ENCODE measurements at regions not wholly inside any gene's neighbourhood (a gene's known extent, or its start where the extent isn't known, plus 50 kb on each side); places are given as distances from the start of the nearest gene placed in this dataset.
"Not testable (repeated sequence)": the region's sequence is repeated elsewhere in the genome, so short reads cannot be mapped to it uniquely, and the experiment has no call there.

DNA sequence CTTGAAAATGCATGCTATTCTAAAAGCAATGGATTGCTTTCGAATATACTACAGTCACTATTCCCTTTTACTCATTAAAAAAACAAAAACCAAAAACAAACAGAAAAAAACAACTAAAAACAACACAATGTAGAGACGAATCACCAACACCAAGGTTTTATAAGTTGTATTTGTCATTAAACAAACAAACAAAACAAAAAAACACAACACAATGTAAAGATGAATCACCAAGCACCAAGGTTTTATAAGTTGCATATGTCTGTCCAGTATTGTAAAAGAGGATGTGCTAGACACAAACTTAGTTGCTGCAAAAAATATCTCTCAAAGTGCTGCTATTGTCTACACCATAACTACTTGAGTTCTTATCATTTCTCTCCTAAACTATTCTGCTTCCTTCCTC, 1269.2 kb downstream of the EFNA5 start:
- no peak for DNase-seq

DNA sequence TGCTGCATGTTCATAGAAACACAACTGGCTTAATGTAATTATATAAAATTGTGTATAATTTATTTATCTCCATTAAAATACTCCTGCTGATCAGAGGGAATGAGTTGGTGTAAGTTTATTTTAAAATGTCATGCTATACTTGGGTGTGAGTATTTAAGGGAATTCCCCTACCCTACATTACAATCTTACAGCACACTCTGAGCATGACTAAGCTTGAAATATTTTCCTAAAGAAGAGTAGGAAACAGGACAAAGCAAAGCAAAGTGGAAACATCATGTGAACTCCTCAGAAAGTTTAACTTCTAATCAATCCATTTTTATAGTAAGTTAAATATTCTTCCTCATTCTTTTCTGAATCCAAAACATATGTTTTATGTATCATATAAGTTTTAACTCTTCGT, 1271.3 kb downstream of the EFNA5 start:
- DNase-seq = no peak

DNA sequence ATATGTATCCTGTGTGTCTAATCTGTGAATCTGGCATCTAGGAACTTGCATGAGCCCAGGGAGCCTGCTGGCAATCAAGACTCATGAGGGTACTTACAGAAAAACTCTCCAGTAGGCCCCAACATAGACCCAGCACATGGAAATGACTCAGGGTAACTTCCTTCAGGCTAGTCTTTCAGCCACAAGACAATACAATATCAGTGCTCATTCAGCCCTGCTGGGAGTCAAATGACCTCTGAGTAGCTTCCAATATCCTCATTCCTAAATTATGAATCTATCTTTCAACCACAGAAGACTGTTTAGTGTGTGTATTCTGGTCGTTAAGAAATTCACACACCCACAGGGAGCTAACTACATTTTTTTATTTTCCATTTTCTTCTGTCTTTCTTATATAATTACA, 1273.0 kb downstream of the EFNA5 start:
- no peak for DNase-seq

DNA sequence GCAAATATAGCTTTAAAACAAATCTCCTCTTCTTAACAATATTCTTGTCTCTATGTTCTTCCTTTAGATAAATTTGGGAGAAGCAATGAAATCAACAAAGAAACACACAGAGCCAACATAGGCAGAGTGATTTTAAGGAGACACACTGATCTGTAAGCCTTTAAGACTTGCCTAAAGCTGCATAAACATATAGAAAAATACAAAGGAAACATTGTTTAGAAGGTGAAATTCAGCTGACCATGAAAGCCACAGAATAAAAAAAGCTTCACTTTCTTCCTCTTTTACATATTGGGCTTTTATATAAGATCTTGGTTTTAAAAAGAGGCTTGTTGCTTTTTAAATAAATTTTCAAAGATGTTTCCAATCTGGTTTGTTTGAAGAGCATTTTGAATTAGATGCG, 1277.5 kb downstream of the EFNA5 start:
- DNase-seq = peak; percentile 3

DNA sequence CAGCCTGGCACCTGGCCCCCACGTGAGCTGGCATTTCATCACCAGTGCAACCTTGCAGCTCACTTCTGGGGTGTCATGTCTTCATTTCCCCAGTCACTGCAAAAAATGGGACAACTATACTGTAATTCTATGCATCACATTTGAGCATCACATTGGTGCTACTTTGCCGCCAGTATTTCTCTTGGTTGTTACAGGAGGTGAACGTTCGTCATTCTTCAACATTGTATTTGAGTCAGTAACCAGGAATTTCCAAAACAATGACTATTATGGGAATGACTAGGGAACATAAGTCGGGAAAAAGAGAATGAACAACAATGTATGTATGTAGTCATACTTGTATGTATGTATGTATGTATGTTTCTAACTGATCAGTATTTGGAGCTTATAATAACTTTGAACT, 1278.0 kb downstream of the EFNA5 start:
- no peak for DNase-seq

DNA sequence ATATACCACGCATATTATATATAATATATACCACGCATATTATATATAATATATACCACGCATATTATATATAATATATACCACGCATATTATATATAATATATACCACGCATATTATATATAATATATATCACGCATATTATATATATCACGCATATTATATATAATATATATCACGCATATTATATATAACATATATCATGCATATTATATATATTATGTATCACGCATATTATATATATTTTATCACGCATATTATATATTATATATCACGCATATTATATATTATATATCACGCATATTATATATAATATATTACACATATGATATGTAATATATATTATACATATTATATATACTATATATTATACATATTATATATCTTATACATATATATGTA, 1283.0 kb downstream of the EFNA5 start:
- DNase-seq = not testable (repeated sequence)

DNA sequence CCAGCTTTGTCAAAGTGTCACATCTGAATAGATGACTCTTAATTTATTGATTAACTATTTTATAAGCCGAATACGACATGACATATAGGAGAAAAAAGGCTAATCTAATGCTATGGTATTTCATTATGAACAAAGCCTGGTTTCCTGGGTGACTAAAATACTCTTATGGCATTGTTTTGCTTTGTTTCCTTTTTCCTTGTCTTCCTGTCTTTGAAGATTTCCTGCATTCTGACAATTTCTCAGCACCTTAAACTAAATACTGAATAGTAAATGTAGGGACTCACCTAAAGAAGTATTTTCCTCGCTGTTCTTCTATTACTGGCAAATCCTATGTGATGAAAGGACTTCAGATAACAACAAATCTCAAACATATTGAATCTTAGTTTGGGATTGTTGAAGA, 1284.5 kb downstream of the EFNA5 start:
- no peak for DNase-seq

DNA sequence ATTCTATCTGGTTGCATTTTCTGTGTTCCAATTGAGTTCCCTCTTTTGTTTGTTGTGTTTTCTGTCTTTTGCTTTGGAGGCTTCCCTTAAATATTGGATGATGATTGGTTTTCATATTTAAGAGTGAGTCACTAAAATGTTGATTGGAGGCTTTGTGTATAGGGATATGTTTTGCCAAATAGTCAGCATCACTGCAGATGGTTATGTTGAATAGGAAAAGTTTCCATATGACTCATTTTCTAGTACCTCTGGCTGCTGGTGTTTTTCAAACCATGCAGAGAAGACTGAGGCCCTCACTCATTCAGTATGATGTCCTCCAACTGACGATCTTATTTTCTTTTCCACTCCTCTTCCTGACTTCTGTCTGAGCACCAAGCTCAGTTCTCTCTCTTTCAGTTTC, 1290.0 kb downstream of the EFNA5 start:
- no peak for DNase-seq

DNA sequence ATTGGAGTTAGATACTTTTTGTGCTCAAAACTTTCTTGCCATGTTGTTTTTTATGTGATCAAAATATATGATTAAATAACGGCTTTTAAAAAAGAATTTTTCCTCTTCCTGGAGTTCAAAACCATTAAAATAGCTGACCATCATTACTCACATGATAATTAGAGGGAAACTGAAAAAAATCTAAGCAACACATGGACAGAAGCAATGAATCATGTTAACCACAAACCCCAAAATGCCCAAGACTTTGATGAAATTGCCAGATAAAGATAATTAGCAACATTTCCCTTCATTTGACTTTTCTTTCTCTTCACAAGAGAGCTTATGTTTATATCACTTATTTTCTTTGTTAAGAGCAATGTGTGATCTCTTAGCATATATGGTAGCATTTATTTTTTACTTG, 1294.2 kb downstream of the EFNA5 start:
- no peak for DNase-seq

DNA sequence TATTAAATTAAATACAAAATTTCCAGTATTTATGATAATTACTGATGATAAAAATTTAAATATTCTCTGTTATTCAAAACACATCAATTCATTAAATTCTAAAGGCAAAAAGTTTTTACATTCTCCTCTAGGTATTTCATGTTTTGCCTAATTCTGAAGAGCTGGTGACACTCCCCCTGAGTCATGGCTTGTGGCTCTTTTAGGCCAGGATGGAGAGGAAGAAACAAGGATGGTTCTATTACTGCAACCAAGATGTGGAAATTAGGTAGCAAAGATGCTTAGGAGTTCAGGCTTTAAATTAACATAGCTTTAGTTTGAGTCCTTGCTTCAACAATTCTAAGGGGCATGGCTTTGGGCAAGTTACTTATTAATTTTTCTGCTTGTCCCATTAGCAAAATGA, 1295.8 kb downstream of the EFNA5 start:
- DNase-seq = no peak

DNA sequence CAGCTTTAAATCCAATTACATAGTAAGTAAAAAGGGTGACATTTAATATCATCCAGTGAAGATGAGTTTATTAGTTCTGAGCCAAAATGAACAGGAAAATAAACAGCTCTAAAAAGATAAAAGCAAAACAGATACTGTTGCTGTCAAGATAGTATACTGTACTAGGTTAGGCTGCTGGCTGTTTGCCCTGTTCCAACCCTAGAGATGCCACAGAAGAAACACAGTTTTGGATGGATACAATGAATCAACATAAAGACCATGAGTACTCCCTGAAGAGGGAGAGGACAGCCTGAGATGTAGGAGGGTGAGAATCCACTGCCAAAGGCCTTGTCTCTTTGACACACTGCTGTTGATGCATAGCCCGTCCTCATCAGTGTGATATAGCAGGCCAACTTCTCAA, 1302.7 kb downstream of the EFNA5 start:
- no peak for DNase-seq

DNA sequence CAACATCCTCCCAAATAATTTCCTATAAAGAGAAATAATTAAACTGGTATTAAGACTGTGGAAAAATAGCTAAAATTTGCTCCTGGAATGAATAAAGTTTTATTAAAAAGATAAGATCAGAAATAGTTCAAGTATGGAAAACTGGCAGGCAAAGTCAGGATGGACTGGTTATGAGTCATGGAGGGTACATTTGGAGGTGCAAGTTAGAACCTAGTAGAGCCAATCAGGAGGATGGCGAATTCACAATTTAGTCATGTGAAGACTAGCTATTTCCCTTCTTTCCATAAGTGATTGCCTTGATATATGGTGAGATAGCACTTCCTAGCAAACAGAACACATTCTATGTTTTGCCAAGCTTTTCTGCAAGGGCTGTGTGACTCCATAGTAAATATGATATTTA, 1303.5 kb downstream of the EFNA5 start:
- no peak for DNase-seq

DNA sequence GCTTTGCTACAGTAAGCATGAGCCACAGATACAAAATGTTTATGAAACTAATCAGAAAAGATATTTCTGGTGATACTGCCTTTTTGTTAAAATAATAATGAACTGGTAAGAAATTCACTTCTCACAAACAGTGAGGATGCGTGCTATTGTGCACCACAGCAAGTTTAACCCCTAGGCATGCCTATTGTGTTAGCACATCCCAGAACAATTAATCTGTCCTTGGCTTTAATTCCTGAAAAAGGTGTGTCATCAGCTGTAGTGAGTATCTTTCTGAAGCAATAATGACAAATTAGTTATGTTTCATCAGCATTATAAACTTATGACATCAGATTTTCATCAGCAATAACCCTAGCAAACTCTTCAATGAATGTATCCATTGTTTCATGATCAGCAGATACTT, 1307.2 kb downstream of the EFNA5 start:
- DNase-seq = no peak

DNA sequence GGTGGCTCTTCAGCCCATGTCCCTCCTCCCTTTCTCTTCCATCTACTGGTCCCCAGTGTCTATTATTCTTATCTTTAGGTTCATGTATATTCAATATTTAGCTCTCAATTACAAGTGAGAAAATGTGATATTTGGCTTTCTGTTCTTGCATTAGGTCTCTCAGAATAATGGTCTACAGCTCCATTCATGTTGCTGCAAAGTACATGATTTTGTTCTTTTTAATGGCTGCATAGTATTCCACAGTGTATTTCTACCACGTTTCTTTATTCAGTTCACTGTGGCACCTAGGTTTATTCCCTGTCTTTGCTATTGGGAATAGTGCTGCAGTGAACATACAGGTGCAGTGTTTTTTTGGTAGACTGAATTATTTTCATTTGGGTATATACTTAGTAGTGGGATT, 1308.8 kb downstream of the EFNA5 start:
- DNase-seq = no peak

DNA sequence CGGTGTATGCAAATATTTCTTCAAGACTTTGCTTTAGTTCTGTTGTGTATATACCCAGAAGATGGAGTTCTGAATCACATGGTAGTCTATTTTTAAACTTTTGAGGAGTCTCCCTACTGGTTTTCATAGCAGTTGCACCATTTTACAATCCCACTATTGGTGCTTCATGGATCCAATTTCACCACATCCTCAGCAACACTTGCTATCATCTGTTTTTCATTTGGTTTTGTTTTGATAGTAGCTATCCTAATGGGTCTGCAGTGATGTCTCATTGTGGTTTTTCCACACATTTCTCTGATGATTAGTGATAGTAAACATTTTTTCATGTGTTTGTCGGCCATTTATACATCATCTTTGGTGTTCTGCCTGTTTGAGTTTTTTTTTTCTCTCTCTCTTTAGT, 1339.3 kb downstream of the EFNA5 start:
- DNase-seq = no peak

DNA sequence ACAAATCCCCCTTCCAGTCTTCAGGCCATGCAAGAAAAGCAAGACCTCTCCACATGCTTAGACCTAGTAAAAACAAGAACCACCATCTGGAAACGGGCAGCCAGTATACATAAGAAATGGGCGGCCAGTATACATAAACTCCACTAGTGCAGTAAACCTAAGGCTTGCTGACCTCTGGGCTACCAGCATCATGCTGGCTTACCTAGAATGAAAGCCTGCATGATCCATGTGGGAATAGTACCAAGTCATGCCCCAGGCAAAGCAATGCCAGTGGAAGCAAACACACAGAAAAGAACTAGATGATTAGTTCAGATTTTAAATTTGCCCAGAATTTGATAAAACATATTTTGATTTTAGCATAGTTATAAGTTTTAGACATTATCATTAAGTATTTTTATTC, 1346.4 kb downstream of the EFNA5 start:
- no peak for DNase-seq

DNA sequence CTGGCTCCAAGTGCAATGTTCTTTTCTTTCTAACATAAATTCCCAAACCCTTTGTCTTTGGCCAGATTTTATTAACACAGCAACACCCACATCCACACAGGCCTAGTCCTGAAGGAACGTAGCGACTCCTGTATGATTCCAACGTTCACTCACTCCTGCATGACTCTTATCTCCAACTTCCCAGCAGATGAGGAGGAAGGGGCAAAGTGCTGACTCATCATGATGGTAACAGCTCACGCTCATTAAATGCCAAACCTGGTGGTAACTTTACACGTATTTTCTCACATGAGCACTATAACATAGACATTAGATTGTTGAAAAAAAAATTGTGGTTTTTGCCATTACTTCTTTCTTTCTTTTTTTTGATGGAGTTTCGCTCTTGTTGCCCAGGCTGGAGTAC, 1349.5 kb downstream of the EFNA5 start:
- DNase-seq = no peak

DNA sequence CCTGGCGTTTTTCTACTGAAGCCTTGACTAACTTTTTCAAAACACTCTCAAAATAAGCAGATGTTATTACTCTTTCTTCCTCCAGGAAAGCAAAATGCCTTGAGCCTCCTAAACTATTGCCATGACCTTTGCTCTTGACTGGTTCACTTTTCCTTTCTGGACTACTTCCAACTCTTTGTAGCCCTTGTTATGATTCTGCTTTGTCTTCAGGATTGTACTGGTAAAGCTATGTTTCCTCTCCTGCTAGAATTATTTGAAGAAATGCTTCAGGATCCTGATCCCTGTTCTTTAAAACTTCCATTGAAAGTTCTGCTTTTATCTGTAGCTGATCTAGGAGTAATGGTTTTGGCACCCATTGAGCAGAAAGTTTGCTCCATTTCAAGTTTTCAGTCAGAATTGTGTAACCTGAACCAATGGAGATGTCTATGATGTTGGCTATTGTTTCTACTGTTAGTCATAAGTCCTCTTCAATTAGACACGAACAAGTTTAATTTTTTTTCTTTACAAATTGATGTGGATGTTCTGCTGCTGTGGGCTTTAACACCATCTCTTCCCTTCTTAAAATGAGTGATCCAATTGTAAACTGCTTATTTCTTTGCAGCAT, 1356.4 kb downstream of the EFNA5 start:
- DNase-seq = no peak

DNA sequence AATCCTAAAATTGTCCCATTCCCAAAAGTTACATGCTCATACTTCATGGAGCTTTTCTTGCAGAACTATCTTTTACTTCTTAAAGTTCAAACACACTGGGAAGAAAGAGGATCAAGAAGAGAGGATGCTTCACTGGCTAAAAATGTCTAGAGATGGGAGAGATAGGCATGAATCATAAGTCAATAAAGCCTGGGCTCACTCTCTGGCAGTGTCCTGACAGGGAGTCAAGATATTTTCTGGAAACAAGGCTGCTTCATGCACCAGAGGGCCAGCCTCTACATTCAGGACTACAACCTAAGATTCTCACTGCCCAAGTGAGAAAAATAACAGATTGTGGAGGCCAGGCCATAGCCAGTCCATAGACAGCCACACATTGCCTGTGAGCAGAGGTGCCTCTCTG, 1358.4 kb downstream of the EFNA5 start:
- no peak for DNase-seq

DNA sequence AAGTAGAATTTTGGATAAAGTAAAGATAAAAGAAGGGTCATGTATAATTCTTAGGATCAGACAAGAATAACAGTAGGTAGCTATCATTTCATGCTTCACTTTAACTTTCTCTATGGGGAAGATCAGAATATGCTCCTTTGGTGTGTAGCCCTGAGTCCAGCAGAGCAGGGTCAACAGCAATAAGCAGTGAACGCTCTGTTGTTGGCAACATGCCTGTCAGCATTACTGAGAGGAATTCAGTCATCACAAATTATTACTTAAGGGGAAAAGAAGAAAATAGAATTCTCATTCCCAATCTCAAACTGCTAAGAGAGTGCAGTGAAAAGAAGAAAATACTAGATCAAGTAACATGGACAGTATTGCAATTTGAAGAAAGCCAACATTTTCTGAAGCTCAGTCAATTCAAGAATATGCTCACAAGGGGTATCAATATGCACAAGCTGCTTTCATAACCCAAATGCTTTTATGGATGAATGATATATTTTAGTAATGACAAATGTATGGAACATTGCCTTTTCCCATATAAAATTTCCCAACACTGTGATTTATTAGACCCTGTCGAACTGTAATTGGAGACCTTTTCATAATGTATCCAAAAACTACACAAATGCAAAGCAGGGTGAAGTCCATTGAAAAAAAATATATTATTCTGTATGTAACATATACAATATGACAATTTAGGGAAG, 1359.4 kb downstream of the EFNA5 start:
- DNase-seq = no peak

DNA sequence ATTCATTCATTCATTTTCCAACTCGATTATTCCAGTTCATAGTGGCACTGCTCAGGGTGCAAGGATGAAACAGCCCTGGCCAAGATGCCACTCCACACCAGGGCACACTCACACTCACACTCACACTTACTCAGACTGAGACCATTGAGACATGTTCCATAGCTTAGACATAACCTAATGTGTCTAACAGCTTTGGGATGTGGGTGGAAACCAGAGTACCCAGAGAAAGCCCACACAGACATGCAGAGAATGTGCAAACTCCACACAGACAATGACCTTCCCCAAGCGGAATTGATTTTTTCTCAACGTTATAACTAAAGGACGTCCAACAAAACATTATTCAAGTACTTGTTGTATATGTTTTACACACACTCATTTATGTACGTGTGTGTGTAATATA, 1363.5 kb downstream of the EFNA5 start:
- no peak for DNase-seq

DNA sequence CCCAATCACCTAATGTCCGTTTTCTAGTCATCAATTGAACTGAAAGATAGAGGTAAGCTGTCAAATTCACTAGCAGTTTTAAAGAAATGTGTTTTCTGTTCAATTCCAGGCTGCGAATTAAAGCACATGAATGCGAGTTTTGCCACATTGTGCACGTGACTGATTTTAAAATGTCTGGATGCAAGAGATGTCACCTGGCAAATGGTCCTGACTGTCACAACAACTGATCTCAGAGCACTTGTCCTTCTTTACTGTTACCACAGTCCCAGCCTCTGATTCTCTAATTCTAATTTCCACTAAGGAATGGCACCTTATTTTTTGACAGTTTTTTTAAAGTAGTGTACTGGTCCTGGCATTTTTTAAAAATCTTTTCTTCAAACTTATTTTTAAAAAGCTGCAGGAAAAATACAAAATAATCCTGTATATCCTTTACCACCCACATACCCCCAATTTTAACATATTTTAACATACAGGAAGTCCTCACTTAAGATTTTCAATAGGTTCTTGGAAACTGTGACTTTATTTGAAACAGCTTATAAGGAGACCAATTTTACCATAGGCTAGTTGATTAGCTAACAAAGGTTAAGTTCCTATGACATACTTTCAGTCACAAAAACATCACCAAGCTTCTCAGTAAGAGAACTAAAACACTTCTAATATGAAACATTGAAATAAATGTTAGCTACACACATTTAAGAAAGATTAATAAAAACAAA, 1364.3 kb downstream of the EFNA5 start:
- DNase-seq = no peak

DNA sequence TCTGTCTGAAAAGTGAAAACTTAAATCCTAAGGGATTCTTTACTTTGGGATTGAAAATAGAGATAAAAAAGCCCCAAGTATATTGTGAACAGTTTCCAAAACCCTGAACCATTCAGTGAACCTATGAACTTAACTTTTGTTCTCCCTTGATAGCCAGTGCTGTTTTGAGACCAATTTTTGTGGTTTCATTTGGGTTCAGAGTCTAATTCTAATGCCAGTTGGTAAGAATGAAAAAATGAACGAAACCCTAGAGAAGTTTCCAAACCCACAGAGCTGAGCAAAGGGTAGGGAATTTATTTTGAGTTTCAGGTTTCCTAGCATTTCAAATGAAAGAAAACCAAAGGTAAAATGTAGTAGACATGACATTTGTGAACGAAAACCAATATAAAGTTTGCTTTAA, 1366.8 kb downstream of the EFNA5 start:
- no peak for DNase-seq

DNA sequence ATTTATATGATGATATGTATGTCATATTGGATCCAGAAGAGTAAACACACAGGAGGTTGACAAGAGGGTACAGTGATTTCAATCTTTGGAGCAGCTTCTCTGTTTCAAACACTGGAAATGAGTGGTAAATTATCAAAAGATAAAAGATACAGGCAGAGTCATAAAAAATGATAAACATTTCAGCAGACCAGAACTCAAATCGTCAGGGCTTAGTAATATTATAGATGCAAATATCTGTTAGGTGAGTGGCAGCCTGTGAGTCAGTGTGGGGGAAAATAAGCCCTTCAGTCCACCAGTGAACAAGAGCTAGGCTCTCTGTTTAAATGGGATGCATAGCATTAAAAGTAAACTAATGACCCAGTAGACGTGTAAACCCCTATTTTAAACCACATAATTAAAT, 1378.1 kb downstream of the EFNA5 start:
- DNase-seq = no peak

DNA sequence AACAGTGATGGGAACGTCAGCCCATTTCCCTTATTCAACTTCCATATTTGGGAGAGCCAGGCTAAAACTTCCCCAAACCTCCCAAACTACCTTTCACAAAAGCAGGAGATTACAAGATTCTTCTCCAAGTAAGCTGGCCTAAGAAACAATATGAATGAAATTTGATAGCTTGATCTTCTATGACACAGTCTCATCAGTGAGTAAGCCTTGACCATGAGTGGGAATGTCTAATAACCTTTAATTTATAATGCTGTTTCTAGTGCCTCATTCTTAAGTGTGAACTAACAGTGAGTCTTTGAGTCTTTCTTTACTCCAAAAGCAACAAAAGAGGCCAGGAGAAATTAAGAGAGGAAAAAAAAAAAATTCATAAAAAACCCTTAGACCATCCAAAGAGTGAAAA, 1379.9 kb downstream of the EFNA5 start:
- DNase-seq = no peak
